DMS 273 treated with DMSO at 0.1 percent for 48 hours (cell line): ENCODE measurements at regions not wholly inside any gene's neighbourhood (a gene's known extent, or its start where the extent isn't known, plus 50 kb on each side); places are given as distances from the start of the nearest gene placed in this dataset.
"Not testable (repeated sequence)": the region's sequence is repeated elsewhere in the genome, so short reads cannot be mapped to it uniquely, and the experiment has no call there.

Source experiments
- DNase-seq: peaks from one replicate; lab custom pipeline; 2025; lab: John Stamatoyannopoulos, UW

- no peak for DNase-seq
These were observed 110.7 kb upstream of the GZMB start for GRCh38 chr14:24744641-24745040.

DNA sequence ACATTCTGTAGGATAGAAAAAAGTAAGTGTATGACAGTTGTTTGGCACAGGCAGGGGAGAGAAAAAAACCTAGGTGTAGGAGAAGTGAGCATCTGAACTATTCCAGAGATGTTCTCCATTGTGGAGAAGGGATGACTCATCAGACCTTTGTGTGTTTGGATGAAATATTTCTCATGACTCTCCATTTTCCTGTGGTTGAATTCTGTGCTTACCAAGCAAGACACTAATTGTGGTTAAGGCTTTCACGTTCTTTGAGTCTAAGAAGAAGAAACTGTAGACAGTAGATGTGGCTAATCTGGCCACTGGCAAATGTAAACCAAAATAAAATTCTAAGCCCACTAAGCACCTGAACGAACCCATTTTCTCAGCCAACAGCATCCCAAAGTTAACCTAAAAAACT is 107.9 kb upstream of the GZMB start:
- DNase-seq = no peak

DNA sequence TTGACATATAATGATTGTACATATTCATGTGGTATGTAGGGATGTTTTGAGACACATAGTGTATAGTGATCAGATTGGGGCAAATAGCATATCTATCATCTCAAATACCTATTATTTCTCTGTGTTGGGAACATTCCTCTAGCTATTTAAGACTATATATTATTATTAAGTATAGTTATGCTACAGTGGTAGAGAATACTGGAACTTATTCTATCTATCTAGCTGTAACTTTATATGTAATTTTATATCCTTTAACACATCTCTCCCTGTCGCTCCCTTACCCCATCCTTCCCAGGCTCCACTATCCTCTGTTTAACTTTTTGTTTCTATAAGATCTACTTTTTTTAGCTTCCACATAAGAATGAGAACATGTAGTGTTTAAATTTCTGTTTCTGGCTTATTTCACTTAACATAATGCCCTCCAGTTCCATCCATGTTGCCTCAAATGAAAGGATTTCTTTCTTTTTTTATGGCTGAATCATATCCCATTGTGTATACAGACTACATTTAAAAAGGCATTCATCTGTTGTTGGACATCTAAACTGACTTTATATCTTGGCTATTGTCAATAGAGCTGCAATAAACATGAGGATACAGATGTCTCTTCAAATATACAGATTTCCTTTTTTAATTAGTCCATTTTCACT is 102.1 kb upstream of the GZMB start:
- DNase-seq = no peak

DNA sequence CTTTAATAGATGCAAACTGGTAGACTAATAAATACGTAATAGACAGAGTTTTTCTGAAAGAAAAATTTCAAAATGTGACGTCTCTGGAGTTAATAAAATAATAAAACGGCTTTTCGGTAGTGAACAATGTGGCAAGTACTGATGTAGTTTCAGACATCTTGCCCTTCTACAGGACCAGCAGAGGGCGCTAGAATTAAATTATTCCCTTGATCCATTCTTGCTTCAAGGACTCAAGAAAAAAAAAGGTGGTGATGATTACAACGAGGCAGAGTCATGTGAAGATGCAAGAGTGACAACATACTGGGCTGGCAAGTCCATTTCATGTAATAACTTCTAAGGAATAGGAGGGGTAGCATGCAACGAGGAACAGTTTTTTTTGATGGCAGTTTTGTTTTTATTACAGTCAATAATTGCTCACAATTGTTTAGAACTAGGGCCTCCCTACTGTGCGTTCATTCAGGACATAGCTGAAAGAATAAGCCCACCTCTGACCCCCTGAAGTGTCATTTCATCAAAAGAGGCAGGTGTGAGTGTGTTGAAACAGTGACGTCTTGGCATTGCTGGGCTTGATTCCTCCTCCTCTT is 101.0 kb upstream of the GZMB start:
- DNase-seq = peak; percentile 49

GRCh38 chr14:24726480-24726879 is 92.5 kb upstream of the GZMB start:
- no peak for DNase-seq

DNA sequence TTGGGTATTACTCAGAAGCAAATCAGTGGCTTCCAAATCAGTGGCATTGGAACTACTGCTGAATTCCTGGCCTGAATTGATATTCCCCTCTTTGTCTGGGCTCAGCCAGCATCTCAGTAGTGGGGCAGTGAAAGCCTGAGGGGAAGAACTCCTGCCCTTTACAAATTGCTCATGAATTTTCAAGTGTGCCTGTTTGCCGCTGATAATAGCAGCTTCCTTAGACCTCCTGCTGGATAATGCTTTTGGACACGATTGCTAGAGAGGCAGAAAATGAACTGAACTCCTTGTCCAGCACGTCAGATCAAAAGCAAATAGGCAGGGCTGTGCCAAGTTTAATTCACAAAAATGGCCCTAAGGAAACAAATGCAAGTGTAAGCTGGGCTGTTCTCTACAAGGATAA is 91.3 kb upstream of the GZMB start:
- no peak for DNase-seq

DNA sequence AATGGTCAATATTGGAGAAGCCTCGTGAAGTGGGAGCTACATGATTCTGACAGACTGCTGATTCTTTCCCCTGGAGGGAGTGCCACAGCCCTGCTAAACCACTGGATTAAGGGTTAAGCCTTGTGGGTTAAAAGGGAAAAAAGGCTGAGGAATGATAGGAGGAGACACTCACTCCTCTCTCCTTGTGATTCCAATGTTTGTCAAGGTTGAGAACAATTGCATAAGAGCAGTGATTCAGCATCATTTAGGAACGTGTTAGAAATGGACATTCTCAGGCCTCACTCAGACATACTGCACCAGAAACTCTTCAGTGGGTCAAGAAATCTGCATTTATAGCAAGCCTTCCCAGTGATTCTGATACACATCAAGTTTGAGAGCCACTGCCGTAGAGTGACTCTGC is 87.8 kb upstream of the GZMB start:
- no peak for DNase-seq

GRCh38 chr14:24715239-24715638 is 81.2 kb upstream of the GZMB start:
- DNase-seq = no peak

DNA sequence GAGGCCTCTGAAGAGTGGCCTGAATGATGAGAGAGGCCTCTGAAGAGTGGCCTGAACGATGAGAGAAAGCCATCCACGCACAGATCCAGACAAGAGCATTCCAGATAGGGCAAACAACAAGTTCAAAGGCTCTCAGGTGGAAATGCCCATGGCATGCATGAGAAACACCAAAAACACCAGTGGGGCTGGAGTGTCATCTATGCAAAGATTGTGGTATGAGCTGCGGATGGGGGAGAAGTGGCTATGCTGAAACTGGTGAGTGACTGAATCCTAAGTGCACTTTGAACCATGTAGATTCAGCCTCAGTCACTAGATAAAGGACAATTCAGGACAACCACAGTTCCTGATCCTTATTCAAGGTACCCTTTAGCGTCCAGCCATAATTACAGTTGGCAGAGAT is 79.4 kb upstream of the GZMB start:
- no peak for DNase-seq

- no peak for DNase-seq
These were observed 78.9 kb upstream of the GZMB start for GRCh38 chr14:24712909-24713308.

DNA sequence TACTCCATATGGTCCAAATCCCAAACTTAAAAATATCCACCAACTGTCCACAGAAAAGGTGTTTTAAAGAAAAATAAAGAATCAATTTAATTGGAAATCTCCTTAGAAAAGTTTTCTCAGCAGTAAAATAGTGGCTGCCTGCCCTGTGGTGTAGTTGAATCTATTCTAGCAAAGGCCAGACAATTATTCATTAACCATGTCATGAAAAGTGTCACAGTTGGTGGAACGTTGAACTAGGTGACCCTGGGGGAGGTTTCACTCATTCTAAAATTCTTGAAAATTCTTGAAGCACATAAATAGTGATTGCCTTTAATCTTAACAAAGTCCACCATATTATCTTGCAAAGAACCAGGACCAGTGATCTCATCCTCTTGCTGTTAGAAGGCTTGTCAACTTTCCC is 78.4 kb upstream of the GZMB start:
- no peak for DNase-seq

DNA sequence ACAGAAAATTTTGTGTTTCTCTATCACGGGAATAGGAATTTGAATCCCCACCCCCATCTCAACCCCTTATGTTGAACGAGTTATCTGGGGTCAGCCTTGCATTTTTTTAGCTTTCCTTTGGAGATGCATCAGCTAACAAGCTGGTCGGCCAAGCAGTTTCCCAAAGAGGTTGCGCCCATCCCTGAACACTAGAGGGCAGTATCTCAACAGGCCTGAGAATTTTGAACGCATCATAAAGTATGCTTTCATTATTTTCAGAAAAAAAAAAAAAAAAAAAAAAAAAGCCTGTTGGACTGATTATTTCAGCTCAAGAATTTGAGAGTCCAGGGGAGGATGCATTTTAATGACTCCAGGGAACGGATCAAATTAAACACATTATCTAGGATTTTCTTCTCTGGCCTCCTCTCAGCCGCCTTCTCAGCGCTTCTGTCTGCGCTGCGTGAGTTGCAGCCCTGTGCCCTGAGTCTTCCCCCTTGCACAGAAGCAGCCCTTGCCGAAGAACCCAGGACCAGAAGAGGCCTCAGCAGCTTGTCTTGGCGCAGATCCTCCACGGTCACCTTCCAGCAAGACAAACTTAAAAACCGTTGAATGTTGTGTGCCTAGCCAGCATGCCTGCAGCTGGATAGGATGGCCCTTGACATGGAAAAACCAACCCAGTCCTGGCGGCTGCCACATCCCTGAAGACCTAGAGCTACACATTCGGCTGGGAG is 76.6 kb upstream of the GZMB start:
- no peak for DNase-seq

DNA sequence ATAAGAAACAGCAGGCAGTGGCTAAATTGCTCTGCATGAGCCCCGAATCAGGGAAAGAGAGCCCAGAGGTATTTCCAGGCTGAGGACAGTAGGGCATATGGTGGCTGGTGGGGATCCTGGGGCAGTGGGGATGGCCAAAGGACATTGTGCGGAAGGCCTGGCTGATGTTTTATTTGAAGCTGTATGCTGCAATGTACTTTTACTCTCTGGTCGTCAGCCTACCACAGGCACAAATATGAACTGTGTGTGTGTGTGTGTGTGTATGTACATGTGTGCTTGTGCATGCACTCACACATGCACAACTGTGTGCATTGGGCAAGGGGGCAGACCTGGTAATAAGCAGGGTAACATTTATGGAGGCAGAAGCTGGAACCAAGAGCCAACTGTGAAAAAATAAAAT is 74.7 kb upstream of the GZMB start:
- DNase-seq = no peak

DNA sequence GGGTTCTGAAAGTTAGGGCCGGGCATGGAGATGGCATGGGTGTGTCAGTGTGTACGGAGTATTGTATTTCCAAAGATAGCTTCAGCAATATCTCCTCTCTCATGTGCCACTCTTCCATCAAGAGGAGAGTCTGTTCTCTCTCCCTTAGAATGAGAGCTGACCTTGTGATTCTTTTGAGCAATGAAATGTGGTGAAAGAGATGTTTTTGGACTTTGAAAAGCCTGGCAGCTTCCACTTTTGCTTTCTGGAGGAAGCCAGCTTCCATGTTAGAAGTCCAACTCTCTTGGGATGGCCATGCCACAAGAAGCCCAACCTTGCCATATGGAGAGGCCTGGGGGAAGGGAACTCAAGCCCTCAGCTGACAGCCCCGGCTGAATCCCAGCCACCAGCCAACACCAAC is 72.4 kb upstream of the GZMB start:
- no peak for DNase-seq

DNA sequence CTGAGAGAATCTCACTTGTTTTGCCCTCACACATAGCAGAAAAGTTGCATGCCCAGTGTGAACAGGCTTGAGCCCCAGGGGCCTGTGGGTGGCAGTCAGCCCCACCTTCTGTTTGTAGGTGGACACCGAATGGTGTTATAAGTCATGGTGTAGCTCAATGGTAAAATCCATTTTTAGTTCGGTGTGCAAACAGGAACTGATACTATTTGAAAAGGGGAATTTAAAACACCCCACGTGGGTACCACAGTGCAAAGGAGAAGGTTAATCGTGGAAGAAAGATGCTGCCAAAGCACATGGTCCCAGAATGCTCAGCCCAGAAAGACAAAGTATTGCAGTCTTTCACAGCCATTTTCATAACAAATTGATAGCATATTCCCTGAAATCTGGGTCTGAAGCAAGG is 71.8 kb upstream of the GZMB start:
- no peak for DNase-seq

- DNase-seq = no peak
These were observed 67.1 kb upstream of the GZMB start for GRCh38 chr14:24701062-24701461.

DNA sequence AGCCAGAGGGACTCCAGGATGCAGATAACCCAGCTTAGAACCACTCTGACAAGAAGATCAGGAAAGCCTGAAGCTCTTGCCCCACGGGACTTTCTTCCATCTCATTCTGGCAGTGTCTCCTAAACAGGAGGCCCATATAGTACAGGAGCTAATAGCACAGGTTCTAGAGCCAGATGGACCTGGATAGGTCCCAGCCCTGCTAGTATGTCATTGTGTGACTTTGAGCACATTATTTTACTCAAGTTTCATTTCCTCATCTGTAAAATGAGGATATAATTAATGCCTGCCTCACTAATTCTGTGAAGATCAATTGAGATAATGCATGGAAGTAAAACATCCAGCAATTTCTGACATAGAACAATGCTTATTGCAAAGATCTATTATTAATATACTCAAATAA is 66.5 kb upstream of the GZMB start:
- no peak for DNase-seq

- no peak for DNase-seq
These were observed 65.1 kb upstream of the GZMB start for GRCh38 chr14:24699052-24699451.

DNA sequence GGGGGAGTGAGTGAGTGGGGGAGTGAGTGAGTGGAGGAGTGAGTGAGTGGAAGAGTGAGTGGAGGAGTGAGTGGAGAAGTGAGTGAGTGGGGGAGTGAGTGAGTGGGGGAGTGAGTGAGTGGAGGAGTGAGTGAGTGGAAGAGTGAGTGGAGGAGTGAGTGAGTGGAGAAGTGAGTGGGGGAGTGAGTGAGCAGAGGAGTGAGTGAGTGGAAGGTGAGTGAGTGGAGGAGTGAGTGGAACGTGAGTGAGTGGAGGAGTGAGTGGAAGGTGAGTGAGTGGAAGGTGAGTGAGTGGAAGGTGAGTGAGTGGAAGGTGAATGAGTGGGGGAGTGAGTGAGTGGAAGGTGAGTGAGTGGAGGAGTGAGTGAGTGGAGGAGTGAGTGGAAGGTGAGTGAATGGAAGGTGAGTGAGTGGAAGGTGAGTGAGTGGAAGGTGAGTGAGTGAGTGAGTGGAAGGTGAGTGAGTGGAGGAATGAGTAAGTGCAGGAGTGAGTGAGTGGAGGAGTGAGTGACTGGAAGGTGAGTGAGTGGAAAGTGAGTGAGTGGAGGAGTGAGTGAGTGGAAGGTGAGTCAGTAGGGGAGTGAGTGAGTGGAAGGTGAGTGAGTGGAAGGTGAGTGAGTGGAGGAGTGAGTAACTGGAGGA is 62.4 kb upstream of the GZMB start:
- DNase-seq = not testable (repeated sequence)

GRCh38 chr14:24695265-24696241 is 61.6 kb upstream of the GZMB start:
- DNase-seq = no peak

DNA sequence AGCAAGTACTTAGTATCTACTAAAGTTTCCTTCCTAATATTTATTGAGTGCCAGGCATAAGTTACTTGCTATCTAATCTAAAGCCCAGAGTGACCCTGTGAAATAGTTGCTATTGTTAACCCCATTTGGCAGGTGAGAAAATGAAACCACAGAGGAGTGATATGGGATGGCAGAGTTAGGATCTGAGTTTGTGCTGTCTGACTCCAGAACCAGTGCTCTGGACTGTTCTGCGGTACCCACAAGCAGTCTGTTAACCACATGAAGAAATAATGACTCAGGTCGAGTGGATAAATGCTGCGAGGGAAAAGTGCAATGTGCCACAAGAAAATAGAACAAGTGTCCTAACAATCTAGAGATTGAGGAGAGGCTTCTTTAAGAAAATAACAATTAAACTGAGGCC is 60.7 kb upstream of the GZMB start:
- no peak for DNase-seq

DNA sequence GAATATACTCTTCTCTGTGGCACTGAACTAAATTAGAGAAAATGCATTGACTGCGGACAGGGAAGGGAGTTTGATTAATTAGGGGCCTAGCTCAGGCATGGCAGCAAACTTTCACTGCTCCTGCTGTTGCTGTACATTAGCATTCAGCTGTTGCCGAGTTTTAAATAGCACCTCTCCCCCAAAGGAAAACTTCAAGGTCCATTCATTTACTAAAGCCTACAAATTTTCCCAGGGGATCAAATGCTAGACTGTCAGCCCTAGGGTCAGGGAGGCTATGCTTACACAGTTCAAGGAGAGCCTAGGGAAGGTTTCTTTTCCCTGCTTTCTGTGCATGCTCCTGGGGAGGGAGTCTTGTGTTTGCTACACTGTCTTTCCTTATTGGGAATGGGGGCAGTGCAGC is 60.0 kb upstream of the GZMB start:
- DNase-seq = no peak
